ENCODE measurements at regions not wholly inside any gene's neighbourhood (a gene's known extent, or its start where the extent isn't known, plus 50 kb on each side); places are given as distances from the start of the nearest gene placed in this dataset.

DNA sequence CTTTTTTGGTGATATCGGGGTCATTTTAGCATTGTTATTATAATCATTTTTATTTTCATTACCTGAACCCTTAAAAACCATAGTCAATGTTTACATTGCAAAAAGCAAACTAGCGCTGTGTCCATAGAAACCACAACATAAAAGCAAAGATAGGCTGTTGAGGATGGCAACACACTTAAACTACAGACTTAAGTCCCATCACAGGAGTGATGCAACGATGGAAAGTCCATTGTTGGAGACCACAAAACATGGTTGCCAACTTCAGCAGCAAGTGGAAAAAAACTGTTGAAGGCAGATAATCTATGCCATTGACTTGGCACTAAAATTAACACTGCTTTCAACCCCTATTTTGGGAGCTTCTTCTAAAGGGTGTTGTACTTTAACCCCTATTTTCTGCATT is 398.8 kb upstream of the IGFBP3 start:
- intact Hi-C loops (cut with DNase I), result no loop called here
- Histone ChIP-seq H3K9me3 (no peaks in the 10 kb centered on the region), H3K36me3 (no peaks in the 10 kb centered on the region), H3K27ac (no peak overlapping the region), H3K4me3 (no peak overlapping the region), H3K4me1 (replicated peaks) (no peaks in the 10 kb centered on the region), H3K27me3 (replicated peaks; ENCODE audit: insufficient read depth) (no peaks in the 10 kb centered on the region)
- DNase-seq (ENCODE audit: low spot score), result no peak
- TF ChIP-seq POLR2A (IDR thresholded peaks at IDR 0.05) (no peak), POLR2AphosphoS5 (IDR thresholded peaks at IDR 0.05) (no peak)
- TF ChIP-seq, protein P1, sequence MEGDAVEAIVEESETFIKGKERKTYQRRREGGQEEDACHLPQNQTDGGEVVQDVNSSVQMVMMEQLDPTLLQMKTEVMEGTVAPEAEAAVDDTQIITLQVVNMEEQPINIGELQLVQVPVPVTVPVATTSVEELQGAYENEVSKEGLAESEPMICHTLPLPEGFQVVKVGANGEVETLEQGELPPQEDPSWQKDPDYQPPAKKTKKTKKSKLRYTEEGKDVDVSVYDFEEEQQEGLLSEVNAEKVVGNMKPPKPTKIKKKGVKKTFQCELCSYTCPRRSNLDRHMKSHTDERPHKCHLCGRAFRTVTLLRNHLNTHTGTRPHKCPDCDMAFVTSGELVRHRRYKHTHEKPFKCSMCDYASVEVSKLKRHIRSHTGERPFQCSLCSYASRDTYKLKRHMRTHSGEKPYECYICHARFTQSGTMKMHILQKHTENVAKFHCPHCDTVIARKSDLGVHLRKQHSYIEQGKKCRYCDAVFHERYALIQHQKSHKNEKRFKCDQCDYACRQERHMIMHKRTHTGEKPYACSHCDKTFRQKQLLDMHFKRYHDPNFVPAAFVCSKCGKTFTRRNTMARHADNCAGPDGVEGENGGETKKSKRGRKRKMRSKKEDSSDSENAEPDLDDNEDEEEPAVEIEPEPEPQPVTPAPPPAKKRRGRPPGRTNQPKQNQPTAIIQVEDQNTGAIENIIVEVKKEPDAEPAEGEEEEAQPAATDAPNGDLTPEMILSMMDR (IDR thresholded peaks at IDR 0.05), result no peak
- 71% methylated on average over 3 of the region's 3 CpGs for WGBS

DNA sequence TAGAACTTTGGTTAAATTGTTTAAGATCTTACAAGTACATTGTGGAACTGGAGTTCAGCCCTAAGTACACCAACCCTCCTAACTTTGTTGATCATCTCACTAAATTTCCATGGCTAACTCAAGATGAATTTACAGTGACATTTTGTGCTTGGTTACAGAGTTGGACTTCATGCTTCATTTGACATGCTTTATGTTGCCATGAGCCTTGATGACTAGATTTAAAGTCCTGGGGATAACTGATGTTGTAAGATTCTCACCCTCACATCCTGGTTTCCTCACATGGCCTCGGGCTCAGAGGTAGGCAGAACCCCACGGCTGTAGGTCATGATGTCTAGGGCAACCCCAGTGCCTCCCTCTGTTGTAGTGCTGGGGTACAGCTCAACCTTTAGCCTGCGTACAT is 397.2 kb upstream of the IGFBP3 start:
- Histone ChIP-seq H3K9me3 (no peaks in the 10 kb centered on the region), H3K4me3 (no peak overlapping the region), H3K27me3 (replicated peaks; ENCODE audit: insufficient read depth) (no peaks in the 10 kb centered on the region), H3K4me1 (replicated peaks) (no peaks in the 10 kb centered on the region), H3K27ac (no peak overlapping the region), H3K36me3 (no peaks in the 10 kb centered on the region)
- WGBS, result 79% methylated on average over 3 of the region's 3 CpGs
- DNase-seq (ENCODE audit: low spot score), result no peak
- TF ChIP-seq POLR2A (IDR thresholded peaks at IDR 0.05), result no peak
- TF ChIP-seq POLR2AphosphoS5 (IDR thresholded peaks at IDR 0.05), result no peak
- TF ChIP-seq, protein P1 (IDR thresholded peaks at IDR 0.05), result no peak
- intact Hi-C loops (cut with DNase I), result no loop called here

DNA sequence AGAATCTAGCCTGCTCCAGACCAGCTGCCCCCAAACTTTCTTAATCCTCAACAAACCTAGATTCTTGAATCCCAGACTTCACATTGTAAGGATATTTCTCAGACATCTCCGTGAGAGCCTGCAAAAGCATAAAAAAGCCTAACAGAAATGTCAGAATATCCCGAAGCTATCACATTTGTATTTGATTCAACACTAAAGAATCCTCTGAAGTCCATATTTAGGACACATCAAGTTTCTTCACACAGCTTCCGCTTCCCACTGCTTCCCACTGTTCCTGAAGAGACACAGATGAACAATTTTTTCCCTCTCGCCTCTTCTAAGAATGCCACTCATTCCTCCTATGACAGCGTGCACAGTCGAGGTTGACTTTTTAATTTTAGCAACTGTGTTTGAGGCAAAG is 396.2 kb upstream of the IGFBP3 start:
- intact Hi-C loops (cut with DNase I), result no loop called here
- H3K36me3 ChIP-seq, result no peaks in the 10 kb centered on the region
- H3K4me1 ChIP-seq (replicated peaks), result no peaks in the 10 kb centered on the region
- H3K27ac ChIP-seq, result no peak overlapping the region
- 95% methylated on average over 6 of the region's 6 CpGs for WGBS
- H3K9me3 ChIP-seq, result no peaks in the 10 kb centered on the region
- H3K27me3 ChIP-seq (replicated peaks; ENCODE audit: insufficient read depth), result no peaks in the 10 kb centered on the region
- DNase-seq (ENCODE audit: low spot score), result no peak
- TF ChIP-seq, protein P1 (IDR thresholded peaks at IDR 0.05), result no peak
- no peak for TF ChIP-seq POLR2A (IDR thresholded peaks at IDR 0.05)
- TF ChIP-seq POLR2AphosphoS5 (IDR thresholded peaks at IDR 0.05), result no peak
- no peak overlapping the region for H3K4me3 ChIP-seq

DNA sequence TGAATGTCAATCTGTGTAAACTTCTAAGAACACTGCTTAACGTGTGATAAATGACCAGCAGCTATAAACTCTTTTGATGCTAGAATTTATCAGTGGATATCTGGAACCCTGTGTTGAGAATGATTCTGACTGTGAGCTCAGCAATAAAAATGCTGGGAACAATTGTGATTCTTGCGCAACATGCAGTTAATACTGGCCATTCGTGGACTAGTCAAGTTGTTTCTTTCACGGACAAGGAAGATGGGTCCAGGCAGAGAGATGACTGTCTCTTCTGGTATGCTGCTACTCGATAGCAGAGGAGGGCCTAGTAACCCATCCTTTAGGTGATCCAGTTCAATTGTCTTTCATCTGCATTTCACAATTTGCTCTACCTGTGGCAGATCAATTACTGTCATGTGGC is 394.8 kb upstream of the IGFBP3 start:
- DNase-seq (ENCODE audit: low spot score), result peak; percentile 31
- Histone ChIP-seq H3K4me1 (replicated peaks) (no peaks in the 10 kb centered on the region), H3K4me3 (no peak overlapping the region), H3K36me3 (no peaks in the 10 kb centered on the region), H3K27ac (no peak overlapping the region), H3K27me3 (replicated peaks; ENCODE audit: insufficient read depth) (no peaks in the 10 kb centered on the region), H3K9me3 (no peaks in the 10 kb centered on the region)
- WGBS, result 32% methylated on average over 5 of the region's 5 CpGs
- peak; percentile 43 for TF ChIP-seq POLR2AphosphoS5 (IDR thresholded peaks at IDR 0.05)
- no peak for TF ChIP-seq POLR2A (IDR thresholded peaks at IDR 0.05)
- TF ChIP-seq, protein P1 (IDR thresholded peaks at IDR 0.05), result no peak
- intact Hi-C loops (cut with DNase I), result no loop called here

DNA sequence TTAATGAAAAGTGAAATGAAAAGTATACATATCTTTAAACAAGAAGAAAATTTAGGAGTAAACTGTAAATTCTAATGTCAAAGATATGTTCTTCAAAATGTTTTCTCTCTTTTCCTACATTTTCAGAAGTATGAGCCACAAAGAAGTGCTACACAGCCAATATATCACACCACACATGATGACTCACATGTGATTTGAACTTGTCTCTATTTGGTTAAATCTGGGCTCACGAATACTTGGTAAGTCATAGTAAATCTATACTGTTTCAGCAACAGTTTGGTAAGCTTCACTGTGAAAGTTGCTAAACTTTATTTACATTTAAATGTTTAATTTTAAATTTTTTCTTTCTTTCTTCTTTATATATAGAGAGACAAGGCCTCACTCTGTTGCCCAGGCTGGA is 380.6 kb upstream of the IGFBP3 start:
- Histone ChIP-seq H3K27ac (no peak overlapping the region), H3K4me3 (no peak overlapping the region), H3K4me1 (replicated peaks) (no peaks in the 10 kb centered on the region), H3K36me3 (no peaks in the 10 kb centered on the region), H3K27me3 (replicated peaks; ENCODE audit: insufficient read depth) (no peaks in the 10 kb centered on the region), H3K9me3 (no peaks in the 10 kb centered on the region)
- WGBS, result 89% methylated on average over 1 of the region's 1 CpG
- intact Hi-C loops (cut with DNase I), result no loop called here
- no peak for DNase-seq (ENCODE audit: low spot score)
- TF ChIP-seq POLR2A (IDR thresholded peaks at IDR 0.05), result no peak
- TF ChIP-seq, protein P1 (IDR thresholded peaks at IDR 0.05), result no peak
- no peak for TF ChIP-seq POLR2AphosphoS5 (IDR thresholded peaks at IDR 0.05)
